Subcutaneous abdominal adipose tissue (tissue), 5 donors: ENCODE measurements at regions not wholly inside any gene's neighbourhood (a gene's known extent, or its start where the extent isn't known, plus 50 kb on each side); places are given as distances from the start of the nearest gene placed in this dataset.
A peak's percentile ranks its signal among the peaks of the same experiment; 100 is the strongest.

Experiments used
- H3K27ac ChIP-seq: one replicate; pipeline ENCODE4 v1.7.0; 2013; ENCODE audit warnings: low read depth, mild to moderate bottlenecking, inconsistent platforms, low read length, moderate library complexity
- H3K27me3 ChIP-seq, 5 donors: one replicate each; pipeline ENCODE4 v1.7.0; 2013; ENCODE audit warnings: low read length in 5 of 5, inconsistent platforms in 1 of 5; ENCODE audit not compliant: control insufficient read depth in 5 of 5, insufficient read depth in 4 of 5
- H3K36me3 ChIP-seq, 5 donors: one replicate each; pipeline ENCODE4 v1.7.0; 2013; ENCODE audit warnings: low read length in 5 of 5; ENCODE audit not compliant: control insufficient read depth in 5 of 5, insufficient read depth in 5 of 5
- H3K4me1 ChIP-seq, 5 donors: one replicate each; pipeline ENCODE4 v1.7.0; 2013; ENCODE audit warnings: low read length in 5 of 5, mild to moderate bottlenecking in 3 of 5, moderate library complexity in 1 of 5; ENCODE audit not compliant: control insufficient read depth in 5 of 5, insufficient read depth in 5 of 5
- H3K4me3 ChIP-seq, 5 donors: one replicate each; pipeline ENCODE4 v1.7.0; 2013; ENCODE audit warnings: low read length in 5 of 5, low read depth in 1 of 5
- H3K9ac ChIP-seq, 5 donors: one replicate each; pipeline ENCODE4 v1.7.0; 2013; ENCODE audit warnings: low read length in 5 of 5, mild to moderate bottlenecking in 4 of 5, moderate library complexity in 3 of 5
- H3K9me3 ChIP-seq, 5 donors: one replicate each; pipeline ENCODE4 v1.7.0; 2013; ENCODE audit warnings: low read length in 5 of 5; ENCODE audit not compliant: control insufficient read depth in 5 of 5
- donor health status: healthy.
- donor health status: healthy.
- donor health status: healthy.
- donor health status: healthy.
- donor health status: healthy.

DNA sequence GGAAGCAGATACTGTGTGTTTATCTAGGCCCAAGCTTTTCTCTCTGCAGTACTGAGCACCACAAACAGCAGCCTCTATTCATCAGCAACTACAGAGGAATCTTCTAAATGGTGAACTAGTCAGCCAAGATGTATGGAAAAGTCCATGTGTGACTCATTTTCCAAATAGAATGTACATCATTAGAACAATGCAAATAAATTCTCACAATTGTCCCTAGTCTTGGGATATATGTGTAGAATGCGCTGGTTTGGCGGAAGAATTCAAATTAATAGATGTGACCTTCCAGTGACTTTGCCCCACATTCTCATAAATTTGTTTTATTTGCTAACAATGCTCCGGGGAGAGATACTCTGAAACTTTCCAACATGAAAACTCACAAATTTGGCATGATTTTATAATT lies 436.2 kb downstream of the CBLN4 start:
- Histone ChIP-seq H3K9ac (no peak overlapping the region), H3K27ac (no peak overlapping the region)

DNA sequence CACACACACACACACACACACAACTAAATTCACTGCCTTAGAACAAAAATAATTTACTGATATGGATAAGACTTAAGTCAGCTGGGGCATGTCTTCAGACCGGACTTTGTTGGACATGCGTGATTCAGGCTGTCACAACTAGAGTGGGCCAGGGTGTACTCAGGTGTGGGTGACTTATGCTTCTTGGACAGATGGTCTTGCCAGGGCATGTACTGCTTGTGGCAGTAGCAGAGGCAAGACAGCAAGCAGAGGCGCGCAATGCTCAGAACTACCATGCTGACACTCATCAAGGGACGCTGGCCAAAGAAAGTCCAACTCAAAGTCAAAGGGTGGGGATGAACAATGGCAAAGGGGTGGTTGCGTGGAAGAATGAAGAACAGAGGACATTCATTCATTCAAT lies 437.5 kb downstream of the CBLN4 start:
- no peak overlapping the region for H3K27ac ChIP-seq
- no peak overlapping the region for H3K9ac ChIP-seq
- no peak overlapping the region for H3K4me3 ChIP-seq
- H3K4me1 ChIP-seq, result peaks cover 0 to 7% (median 0%) of the 10 kb centered on the region in 5 donors
- H3K36me3 ChIP-seq, result no peaks in the 10 kb centered on the region
- H3K27me3 ChIP-seq, result no peaks in the 10 kb centered on the region
- H3K9me3 ChIP-seq, result peaks cover 0 to 2% (median 0%) of the 10 kb centered on the region in 5 donors

More for the DNA sequence above, 436.2 kb downstream of the CBLN4 start:
- Histone ChIP-seq H3K9me3 (peaks cover 0 to 2% (median 0%) of the 10 kb centered on the region in 5 donors), H3K4me1 (peaks cover 0 to 7% (median 0%) of the 10 kb centered on the region in 5 donors), H3K4me3 (no peak overlapping the region), H3K27me3 (no peaks in the 10 kb centered on the region), H3K36me3 (no peaks in the 10 kb centered on the region)

DNA sequence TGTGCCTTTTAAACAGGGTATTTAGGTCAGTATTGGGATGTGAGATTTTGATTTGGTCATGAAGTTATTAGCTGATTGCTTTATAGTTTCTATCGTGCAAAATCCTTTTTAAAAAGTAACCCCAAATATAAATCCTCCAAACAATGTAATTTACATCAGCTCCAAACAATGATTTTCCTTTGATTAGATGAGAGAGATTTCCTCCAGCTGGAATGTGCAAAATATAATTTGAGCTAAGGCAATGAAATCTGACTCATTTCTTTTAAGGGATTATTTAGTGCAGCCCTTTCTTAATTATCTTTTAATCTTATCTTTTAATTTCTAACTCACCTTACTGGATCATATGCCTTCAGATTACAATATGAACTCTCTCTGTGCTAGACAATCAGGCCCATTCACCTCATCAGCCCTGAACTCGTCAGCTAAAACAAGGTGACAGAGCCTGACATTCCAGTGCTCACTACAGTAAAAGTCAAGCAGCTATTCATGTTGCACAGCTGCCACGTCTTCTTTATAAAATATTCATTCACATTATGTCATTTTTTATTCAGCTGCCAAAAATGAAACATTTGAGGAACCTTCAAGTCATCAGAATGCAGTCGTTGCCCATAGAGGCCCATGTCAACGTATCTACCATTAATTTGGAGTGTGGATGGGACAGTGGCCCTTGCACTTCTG lies 440.1 kb downstream of the CBLN4 start:
- Histone ChIP-seq H3K36me3 (no peaks in the 10 kb centered on the region), H3K9ac (no peak overlapping the region), H3K9me3 (peaks cover 0 to 4% (median 0%) of the 10 kb centered on the region in 5 donors), H3K27ac (no peak overlapping the region), H3K27me3 (no peaks in the 10 kb centered on the region), H3K4me1 (peaks cover 0 to 7% (median 0%) of the 10 kb centered on the region in 5 donors), H3K4me3 (no peak overlapping the region)

DNA sequence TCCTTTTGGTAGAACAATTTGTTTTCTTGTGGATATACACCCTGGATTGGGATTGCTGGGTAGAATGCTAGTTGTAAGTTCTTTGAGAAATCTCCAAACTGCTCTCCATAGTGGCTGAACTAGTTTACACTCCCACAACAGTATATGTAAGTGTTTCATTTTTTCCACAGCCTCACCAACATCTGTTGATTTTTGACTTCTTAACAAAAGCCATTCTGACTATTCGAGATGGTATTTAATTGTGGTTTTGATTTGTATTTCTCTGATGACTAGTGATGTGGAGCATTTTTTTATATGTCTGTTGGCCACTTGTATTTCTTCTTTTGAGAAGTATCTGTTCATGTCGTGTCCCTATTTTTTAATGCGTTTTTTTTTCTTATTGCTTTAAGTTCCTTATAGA lies 444.1 kb downstream of the CBLN4 start:
- Histone ChIP-seq H3K4me3 (no peak overlapping the region), H3K27me3 (no peaks in the 10 kb centered on the region), H3K4me1 (no peaks in the 10 kb centered on the region), H3K9me3 (peaks cover 0 to 4% (median 0%) of the 10 kb centered on the region in 5 donors), H3K9ac (no peak overlapping the region), H3K27ac (no peak overlapping the region), H3K36me3 (no peaks in the 10 kb centered on the region)

DNA sequence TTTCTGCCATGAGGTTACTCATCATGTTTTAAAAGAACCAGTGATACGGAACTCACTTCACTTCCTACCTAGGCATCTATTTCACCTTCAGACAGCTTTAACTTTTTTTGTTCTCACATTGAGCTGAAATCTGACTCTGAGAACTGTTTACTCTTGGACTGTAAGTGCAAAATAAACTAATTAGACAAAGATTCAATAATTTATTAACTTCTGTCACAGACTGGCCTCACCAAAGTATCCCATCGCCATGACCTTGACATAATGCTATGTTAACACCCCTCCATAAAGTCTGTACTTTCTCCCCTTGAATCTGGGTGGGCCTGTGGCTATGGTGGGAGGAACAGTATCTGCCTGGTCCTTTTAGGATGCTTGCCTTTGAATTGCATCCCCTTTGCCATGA lies 448.1 kb downstream of the CBLN4 start:
- H3K4me3 ChIP-seq, result no peak overlapping the region
- no peak overlapping the region for H3K27ac ChIP-seq
- no peak overlapping the region for H3K9ac ChIP-seq
- peaks cover 0 to 12% (median 0%) of the 10 kb centered on the region in 5 donors for H3K4me1 ChIP-seq
- no peaks in the 10 kb centered on the region for H3K36me3 ChIP-seq
- peaks cover 0 to 4% (median 0%) of the 10 kb centered on the region in 5 donors for H3K9me3 ChIP-seq
- H3K27me3 ChIP-seq, result no peaks in the 10 kb centered on the region

DNA sequence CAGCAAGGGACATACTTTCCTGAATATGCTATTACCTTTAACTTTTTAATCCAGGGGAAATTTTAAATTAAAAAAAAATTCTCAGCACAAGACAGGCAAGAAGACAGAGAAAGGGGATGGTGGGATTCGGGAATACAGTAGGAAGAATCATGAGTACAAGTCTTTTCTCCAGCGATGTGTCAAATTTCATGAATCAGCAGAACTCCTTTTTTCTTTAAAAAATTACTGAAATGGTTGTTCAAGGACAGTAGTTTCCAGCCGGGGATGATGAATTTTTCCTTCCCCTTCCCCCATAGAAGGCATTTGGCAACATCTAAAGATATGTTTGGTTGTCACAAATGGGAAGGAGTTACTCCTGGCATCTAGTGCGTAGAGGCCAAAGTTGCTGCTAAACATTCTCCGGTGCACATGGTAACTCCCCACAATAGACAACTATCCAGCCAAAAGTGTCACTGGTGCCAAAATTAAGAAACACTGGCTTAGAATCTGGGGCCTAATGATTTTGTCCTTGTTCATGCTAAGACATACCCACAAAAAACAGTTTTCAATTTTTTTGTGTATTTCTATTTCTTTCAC lies 450.2 kb downstream of the CBLN4 start:
- H3K27ac ChIP-seq, result peak overlapping the region; percentile 20
- H3K4me1 ChIP-seq, result peaks cover 0 to 12% (median 0%) of the 10 kb centered on the region in 5 donors
- H3K36me3 ChIP-seq, result no peaks in the 10 kb centered on the region
- peaks cover 0 to 3% (median 0%) of the 10 kb centered on the region in 5 donors for H3K9me3 ChIP-seq
- H3K27me3 ChIP-seq, result no peaks in the 10 kb centered on the region
- H3K4me3 ChIP-seq, result no peak overlapping the region
- H3K9ac ChIP-seq, result no peak overlapping the region

DNA sequence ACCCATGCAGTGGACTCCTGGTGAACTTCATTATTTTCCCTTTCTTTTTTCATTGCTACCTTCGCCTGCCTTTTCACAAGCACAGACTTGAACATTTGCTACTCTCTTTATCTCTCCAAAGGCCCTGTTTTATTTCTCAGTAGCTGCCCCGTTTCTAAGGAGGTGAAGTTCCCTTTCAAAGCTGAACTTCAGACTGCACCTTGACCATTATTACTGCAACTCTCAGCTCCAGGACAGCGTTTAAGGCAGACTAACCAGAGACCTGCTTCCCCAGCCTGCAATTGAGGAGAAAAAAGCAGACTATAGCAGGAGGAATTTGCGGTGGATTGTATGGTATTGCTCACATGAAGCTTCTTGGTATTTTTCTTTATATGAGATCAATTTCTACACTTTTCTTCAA lies 460.7 kb downstream of the CBLN4 start:
- H3K27me3 ChIP-seq, result no peaks in the 10 kb centered on the region
- no peak overlapping the region for H3K4me3 ChIP-seq
- no peaks in the 10 kb centered on the region for H3K9me3 ChIP-seq
- no peaks in the 10 kb centered on the region for H3K4me1 ChIP-seq
- no peaks in the 10 kb centered on the region for H3K36me3 ChIP-seq
- H3K27ac ChIP-seq, result no peak overlapping the region
- no peak overlapping the region for H3K9ac ChIP-seq

DNA sequence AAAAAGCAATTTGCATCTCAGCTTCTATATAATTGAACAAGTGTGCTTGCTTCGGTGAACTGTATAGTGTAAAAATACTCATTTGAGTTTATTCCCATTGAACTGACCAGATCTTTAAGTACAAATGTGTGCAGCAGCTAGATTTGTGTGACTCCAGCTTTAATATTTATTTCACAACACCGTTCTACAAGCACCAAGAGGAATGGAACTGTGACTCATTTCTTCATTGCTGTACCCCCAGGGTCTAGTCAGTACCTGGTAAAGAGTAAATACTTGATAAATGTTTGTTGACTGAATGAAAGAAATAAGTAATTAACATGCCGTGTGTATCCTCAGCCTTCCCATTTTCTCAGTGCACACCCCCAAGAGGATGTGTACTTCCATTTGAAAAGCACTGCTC lies 464.8 kb downstream of the CBLN4 start:
- Histone ChIP-seq H3K27me3 (no peaks in the 10 kb centered on the region), H3K4me1 (no peaks in the 10 kb centered on the region), H3K9me3 (peaks cover 0 to 2% (median 0%) of the 10 kb centered on the region in 5 donors), H3K4me3 (no peak overlapping the region), H3K36me3 (no peaks in the 10 kb centered on the region), H3K27ac (no peak overlapping the region), H3K9ac (no peak overlapping the region)

DNA sequence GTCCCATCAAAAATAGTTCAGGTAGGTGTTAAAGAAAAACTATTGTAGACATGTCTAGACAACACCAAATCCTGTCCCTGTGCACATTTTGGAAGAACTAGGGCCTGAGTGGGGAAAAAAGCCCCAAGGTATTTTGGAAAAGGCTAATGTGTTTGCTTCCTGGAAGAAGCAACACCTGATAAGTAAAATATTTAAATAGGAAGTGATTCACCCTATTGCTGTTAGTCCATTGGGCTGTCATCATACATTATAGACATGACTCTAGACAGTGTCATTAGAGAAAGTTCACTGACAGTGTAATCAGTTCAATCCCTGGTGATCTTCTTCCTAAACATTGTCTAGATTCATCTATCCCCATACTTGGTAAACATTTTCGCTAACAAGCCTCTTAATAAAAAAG lies 465.3 kb downstream of the CBLN4 start:
- H3K9ac ChIP-seq, result no peak overlapping the region
- H3K9me3 ChIP-seq, result peaks cover 0 to 2% (median 0%) of the 10 kb centered on the region in 5 donors
- no peaks in the 10 kb centered on the region for H3K4me1 ChIP-seq
- H3K36me3 ChIP-seq, result no peaks in the 10 kb centered on the region
- no peak overlapping the region for H3K27ac ChIP-seq
- no peak overlapping the region for H3K4me3 ChIP-seq
- no peaks in the 10 kb centered on the region for H3K27me3 ChIP-seq

DNA sequence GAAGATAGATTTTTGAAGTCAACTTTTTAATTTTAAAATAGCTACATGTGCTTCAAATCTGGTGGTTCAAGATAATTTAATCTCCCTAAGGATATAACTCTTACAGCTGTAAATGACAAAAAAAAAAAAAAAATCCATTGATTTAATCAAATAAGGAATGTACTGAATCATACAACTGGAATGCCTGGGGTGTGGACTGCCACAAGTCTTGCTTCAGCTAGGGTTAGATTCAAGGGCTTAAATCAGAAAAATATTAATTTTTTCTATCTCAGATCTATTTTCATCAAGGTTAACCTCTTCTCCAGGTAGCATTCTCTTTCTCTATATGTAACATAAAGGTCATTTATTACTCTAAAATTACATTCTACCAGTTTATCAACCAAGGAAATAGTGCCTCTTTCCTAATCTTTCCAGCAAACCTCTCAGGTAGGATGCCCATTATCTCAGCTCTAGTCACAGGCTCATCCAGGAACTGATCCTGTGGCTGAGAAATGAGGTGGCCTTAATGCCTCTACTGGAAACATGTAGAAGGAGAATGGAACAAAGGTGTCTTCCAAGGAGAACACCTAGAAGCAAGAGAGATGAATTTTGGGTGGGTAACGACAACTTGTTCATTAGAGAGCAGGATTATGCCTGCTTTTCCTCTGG lies 466.9 kb downstream of the CBLN4 start:
- Histone ChIP-seq H3K27ac (no peak overlapping the region), H3K9me3 (peaks cover 0 to 2% (median 0%) of the 10 kb centered on the region in 5 donors), H3K36me3 (no peaks in the 10 kb centered on the region), H3K4me1 (no peaks in the 10 kb centered on the region), H3K9ac (no peak overlapping the region), H3K27me3 (no peaks in the 10 kb centered on the region), H3K4me3 (no peak overlapping the region)
